HCT116 (cell line): ENCODE measurements at regions not wholly inside any gene's neighbourhood (a gene's known extent, or its start where the extent isn't known, plus 50 kb on each side); places are given as distances from the start of the nearest gene placed in this dataset.

Source experiments
- ATAC-seq: fragments of 200-7000 bp; cut with Tn5 transposase; 2 replicates; pipeline ENCODE4 v1.9.1; 2020; ENCODE audit warnings: mild to moderate bottlenecking, moderate library complexity
- BruUV-seq: library from RNA; stranded (reverse); fragments of 400-500 nt; replicated peaks from 2 replicates; lab custom pipeline; 2021; lab: Mats Ljungman, UMichigan
- CTCF ChIA-PET: fragments of 300-600 bp; sonication (Branson Sonifier 250); formaldehyde crosslinking; loops from one replicate; lab custom pipeline; 2021; ENCODE audit warnings: antibody characterized with exemption; lab: Charles Lee
- POLR2A ChIA-PET: fragments of 300-600, 350-600 bp; sonication (Branson Sonifier 250); formaldehyde crosslinking; loops from one replicate; lab custom pipeline; 2021; ENCODE audit warnings: antibody characterized with exemption; lab: Charles Lee
- RAD21 ChIA-PET, 2 experiments: fragments of 300-600 bp; sonication (Branson Sonifier 250); formaldehyde crosslinking; loops; one replicate each; lab custom pipeline; 2023; ENCODE audit warnings: low total read pairs in 2 of 2; ENCODE audit not compliant: uncharacterized antibody in 2 of 2, unreplicated experiment in 2 of 2, low non-redundant PET in 1 of 2; lab: Charles Lee
- DNase-seq: peaks from one replicate; pipeline ENCODE4 v3.0.0-alpha.2; 2010; ENCODE audit warnings: low read depth, low spot score
- H2AFZ ChIP-seq: fragments of 200-600 bp; shearing (Covaris generic), sonication (generic); 2 replicates; pipeline ENCODE4 v1.6.1; 2017; ENCODE audit warnings: low read depth, mixed run types, mixed read lengths, antibody characterized with exemption, low read length; ENCODE audit not compliant: poor library complexity, severe bottlenecking
- H3K27ac ChIP-seq: 2 replicates; pipeline ENCODE4 v1.5.1; 2012; ENCODE audit warnings: low read depth, low read length
- H3K27me3 ChIP-seq: fragments of 200-600 bp; sonication (generic); 2 replicates; pipeline ENCODE4 v1.6.1; 2016; ENCODE audit warnings: mixed run types, low read length, mixed read lengths; ENCODE audit not compliant: insufficient read depth
- H3K36me3 ChIP-seq, 2 experiments: fragments of 200-500 bp in 1 of 2; fragments of 200-600 bp in 1 of 2; sonication (Bioruptor generic) in 1 of 2; sonication (generic) in 1 of 2; 2 replicates each; pipeline versions ENCODE4 v1.5.1 to v1.6.1; 2014 to 2016; ENCODE audit warnings: low read length in 2 of 2, inconsistent platforms in 1 of 2, mixed read lengths in 1 of 2, mixed run types in 1 of 2; ENCODE audit not compliant: insufficient read depth in 2 of 2, control insufficient read depth in 1 of 2
- H3K4me1 ChIP-seq, 2 experiments: fragments of 200-600 bp in 1 of 2; sonication (generic) in 1 of 2; 2 replicates each; pipeline versions ENCODE4 v1.5.1 to v1.6.1; 2012 to 2017; ENCODE audit warnings: low read length in 2 of 2, inconsistent platforms in 1 of 2, mild to moderate bottlenecking in 1 of 2, mixed read lengths in 1 of 2, mixed run types in 1 of 2, moderate library complexity in 1 of 2; ENCODE audit not compliant: insufficient read depth in 2 of 2, control insufficient read depth in 1 of 2
- H3K4me2 ChIP-seq: fragments of 200-600 bp; sonication (generic); 2 replicates; pipeline ENCODE4 v1.6.1; 2017; ENCODE audit warnings: mixed run types, low read length, mixed read lengths
- H3K4me3 ChIP-seq, 2 experiments: fragments of 200-600 bp in 1 of 2; sonication (generic) in 1 of 2; replicated peaks in 1 of 2; 2 replicates each; pipeline ENCODE4 v1.5.1; 2011 to 2016; ENCODE audit warnings: low read length in 2 of 2, control low read depth in 1 of 2, low read depth in 1 of 2, mild to moderate bottlenecking in 1 of 2, mixed read lengths in 1 of 2, mixed run types in 1 of 2
- H3K79me2 ChIP-seq: fragments of 200-600 bp; sonication (generic); 2 replicates; pipeline ENCODE4 v1.6.1; 2017; ENCODE audit warnings: mild to moderate bottlenecking, mixed run types, low read length, moderate library complexity, mixed read lengths; ENCODE audit not compliant: insufficient read depth
- H3K9ac ChIP-seq: fragments of 200-600 bp; sonication (generic); 2 replicates; pipeline ENCODE4 v1.6.1; 2016; ENCODE audit warnings: low read length, mixed read lengths
- H3K9me2 ChIP-seq: fragments of 200-600 bp; sonication (generic), shearing (Covaris generic); 2 replicates; pipeline ENCODE4 v1.6.1; 2017; ENCODE audit warnings: mixed run types, mild to moderate bottlenecking, moderate library complexity; ENCODE audit not compliant: insufficient read depth
- H3K9me3 ChIP-seq, 2 experiments: fragments of 200-500 bp in 1 of 2; fragments of 200-600 bp in 1 of 2; sonication (Bioruptor generic) in 1 of 2; sonication (generic) in 1 of 2; 2 replicates each; pipeline ENCODE4 v1.6.1; 2014 to 2017; ENCODE audit warnings: low read length in 2 of 2, mixed read lengths in 2 of 2, inconsistent platforms in 1 of 2, low read depth in 1 of 2, mild to moderate bottlenecking in 1 of 2, mixed run types in 1 of 2, moderate library complexity in 1 of 2; ENCODE audit not compliant: control insufficient read depth in 1 of 2, insufficient read depth in 1 of 2
- H4K20me1 ChIP-seq: fragments of 200-600 bp; sonication (generic), shearing (Covaris generic); 2 replicates; pipeline ENCODE4 v1.6.1; 2017; ENCODE audit warnings: mixed run types, mild to moderate bottlenecking, moderate library complexity; ENCODE audit not compliant: insufficient read depth
- CBX3 ChIP-seq: IDR thresholded peaks from 2 replicates; pipeline ENCODE4 v1.6.1; 2012; ENCODE audit warnings: low read depth
- CEBPB ChIP-seq: IDR thresholded peaks from 2 replicates; pipeline ENCODE4 v1.6.1; 2012; ENCODE audit warnings: low read depth
- EGR1 ChIP-seq: IDR thresholded peaks from 2 replicates; pipeline ENCODE4 v1.6.1; 2012; ENCODE audit warnings: low read depth
- ELF1 ChIP-seq: IDR thresholded peaks from 2 replicates; pipeline ENCODE4 v1.6.1; 2012; ENCODE audit warnings: low read depth, borderline replicate concordance
- JUND ChIP-seq: IDR thresholded peaks from 2 replicates; pipeline ENCODE4 v1.6.1; 2012
- POLR2AphosphoS5 ChIP-seq: IDR thresholded peaks from 2 replicates; pipeline ENCODE4 v1.6.1; 2011; ENCODE audit warnings: mild to moderate bottlenecking, low read depth, low read length, moderate library complexity
- RAD21 ChIP-seq: IDR thresholded peaks from 2 replicates; pipeline ENCODE4 v1.6.1; 2012; ENCODE audit warnings: low read depth, mild to moderate bottlenecking
- SIN3A ChIP-seq: IDR thresholded peaks from 2 replicates; pipeline ENCODE4 v1.6.1; 2012; ENCODE audit warnings: low read depth
- SP1 ChIP-seq: IDR thresholded peaks from 2 replicates; pipeline ENCODE4 v1.6.1; 2012; ENCODE audit warnings: low read depth
- SRF ChIP-seq: IDR thresholded peaks from 2 replicates; pipeline ENCODE4 v1.6.1; 2012; ENCODE audit warnings: low read depth
- TCF7L2 ChIP-seq: IDR thresholded peaks from 2 replicates; pipeline ENCODE4 v1.7.0; 2011; ENCODE audit warnings: borderline replicate concordance, inconsistent platforms; ENCODE audit not compliant: insufficient read depth, insufficient read length; ENCODE audit errors: extremely low read depth
- YY1 ChIP-seq: IDR thresholded peaks from 2 replicates; pipeline ENCODE4 v1.6.1; 2011; ENCODE audit warnings: low read length, low read depth, moderate library complexity, mild to moderate bottlenecking; ENCODE audit not compliant: insufficient replicate concordance; ENCODE audit errors: extremely low read depth
- intact Hi-C: fragments of 100-400 bp; cut with micrococcal nuclease; formaldehyde crosslinking; loops from 2 replicates; pipeline ENCODE4 v1.10.0; 2022
- TF ChIP-seq, protein P1 (sequence below): IDR thresholded peaks from 2 replicates; pipeline ENCODE4 v1.6.1; 2012
- TF ChIP-seq, protein P2 (sequence below), 3 experiments: fragments of 200-600 bp in 1 of 3; sonication (generic) in 1 of 3; IDR thresholded peaks in 2 of 3; conservative IDR thresholded peaks in 1 of 3; 2 replicates each; pipeline ENCODE4 v1.5.1; 2012 to 2017; ENCODE audit warnings: low read depth in 2 of 3, low read length in 2 of 3, antibody characterized with exemption in 1 of 3, borderline replicate concordance in 1 of 3, control low read depth in 1 of 3, mild to moderate bottlenecking in 1 of 3, mixed read lengths in 1 of 3, mixed run types in 1 of 3, moderate library complexity in 1 of 3; ENCODE audit not compliant: insufficient read depth in 1 of 3
- TF ChIP-seq, protein P3 (sequence below): IDR thresholded peaks from 2 replicates; pipeline ENCODE4 v1.6.1; 2012; ENCODE audit warnings: low read depth
- TF ChIP-seq, protein P4 (sequence below): IDR thresholded peaks from 2 replicates; pipeline ENCODE4 v1.6.1; 2011; ENCODE audit warnings: mild to moderate bottlenecking, low read length, moderate library complexity; ENCODE audit not compliant: insufficient replicate concordance; ENCODE audit errors: extremely low read depth
- TF ChIP-seq, protein P5 (sequence below): IDR thresholded peaks from 2 replicates; pipeline ENCODE4 v1.6.1; 2012

DNA sequence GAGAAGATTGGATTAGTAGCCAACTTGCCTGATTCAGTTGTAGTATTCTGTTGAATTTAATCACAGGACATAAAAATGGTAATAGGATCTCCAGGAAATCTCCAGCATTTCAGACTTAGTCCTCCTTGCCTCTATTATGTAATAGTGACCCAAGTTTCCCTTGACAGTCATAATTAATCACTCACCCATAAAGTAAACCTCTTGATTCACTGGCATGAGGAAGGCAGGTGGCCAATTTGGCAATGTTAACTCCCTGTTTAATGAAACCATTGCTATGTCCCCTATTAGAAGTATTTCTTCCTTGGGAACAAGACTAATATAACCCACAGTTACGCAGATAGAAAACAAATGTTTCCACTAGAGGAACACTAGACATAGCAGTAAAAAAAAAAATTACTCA, 604.8 kb upstream of the CXADR start (continued):
- TF ChIP-seq, protein P1, sequence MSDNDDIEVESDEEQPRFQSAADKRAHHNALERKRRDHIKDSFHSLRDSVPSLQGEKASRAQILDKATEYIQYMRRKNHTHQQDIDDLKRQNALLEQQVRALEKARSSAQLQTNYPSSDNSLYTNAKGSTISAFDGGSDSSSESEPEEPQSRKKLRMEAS, result no peak
- TF ChIP-seq, protein P2, sequence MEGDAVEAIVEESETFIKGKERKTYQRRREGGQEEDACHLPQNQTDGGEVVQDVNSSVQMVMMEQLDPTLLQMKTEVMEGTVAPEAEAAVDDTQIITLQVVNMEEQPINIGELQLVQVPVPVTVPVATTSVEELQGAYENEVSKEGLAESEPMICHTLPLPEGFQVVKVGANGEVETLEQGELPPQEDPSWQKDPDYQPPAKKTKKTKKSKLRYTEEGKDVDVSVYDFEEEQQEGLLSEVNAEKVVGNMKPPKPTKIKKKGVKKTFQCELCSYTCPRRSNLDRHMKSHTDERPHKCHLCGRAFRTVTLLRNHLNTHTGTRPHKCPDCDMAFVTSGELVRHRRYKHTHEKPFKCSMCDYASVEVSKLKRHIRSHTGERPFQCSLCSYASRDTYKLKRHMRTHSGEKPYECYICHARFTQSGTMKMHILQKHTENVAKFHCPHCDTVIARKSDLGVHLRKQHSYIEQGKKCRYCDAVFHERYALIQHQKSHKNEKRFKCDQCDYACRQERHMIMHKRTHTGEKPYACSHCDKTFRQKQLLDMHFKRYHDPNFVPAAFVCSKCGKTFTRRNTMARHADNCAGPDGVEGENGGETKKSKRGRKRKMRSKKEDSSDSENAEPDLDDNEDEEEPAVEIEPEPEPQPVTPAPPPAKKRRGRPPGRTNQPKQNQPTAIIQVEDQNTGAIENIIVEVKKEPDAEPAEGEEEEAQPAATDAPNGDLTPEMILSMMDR (IDR thresholded peaks at IDR 0.05 in 2 of 3, conservative IDR thresholded peaks at IDR 0.05 in 1 of 3; ENCODE audit: borderline replicate concordance in 1 of 3, insufficient read depth in 1 of 3, low read depth in 2 of 3, low read length in 2 of 3), result no peak

DNA sequence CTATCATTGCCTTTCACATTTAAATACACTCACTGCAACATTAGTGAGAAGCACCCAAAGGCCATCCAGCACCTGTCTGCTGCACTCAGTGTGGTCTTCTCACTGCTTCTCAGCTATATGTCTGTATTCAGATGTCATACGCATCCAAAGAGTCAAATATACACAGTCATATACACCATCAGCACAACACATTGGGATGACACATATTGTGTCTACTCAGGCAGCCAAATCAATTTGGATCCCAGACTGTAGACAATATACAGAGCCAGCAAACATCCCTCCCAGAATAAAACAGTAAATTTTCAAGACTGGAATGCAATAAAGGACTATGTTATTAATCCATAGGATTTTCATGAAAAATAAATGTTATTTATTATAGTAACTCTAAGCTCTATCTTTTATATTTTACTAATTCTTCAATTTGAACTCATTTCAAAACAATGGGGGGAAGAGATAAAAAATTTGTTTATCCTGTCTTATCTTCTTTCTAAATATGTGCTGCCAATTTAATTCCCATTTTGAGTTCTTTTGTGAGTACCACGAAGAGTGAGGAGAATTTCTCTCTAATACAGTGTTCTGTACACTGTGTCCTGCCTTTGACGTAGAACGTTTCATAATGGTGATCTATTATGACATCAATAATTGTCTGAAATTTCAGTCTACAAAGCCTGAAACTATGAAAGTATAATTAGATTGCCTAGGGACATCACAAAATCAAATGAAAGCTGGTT, 602.2 kb upstream of the CXADR start:
- H3K4me1 ChIP-seq, result no peaks in the 10 kb centered on the region
- RAD21 ChIA-PET, result no interaction called here
- H3K9ac ChIP-seq, result no peak overlapping the region
- no peaks in the 10 kb centered on the region for H3K9me2 ChIP-seq
- POLR2A ChIA-PET, result no interaction called here
- H4K20me1 ChIP-seq, result no peaks in the 10 kb centered on the region
- no peak overlapping the region for H3K4me2 ChIP-seq
- no peak overlapping the region for H2AFZ ChIP-seq
- intact Hi-C loops, result no loop called here
- no peak for ATAC-seq
- peaks cover 5 to 13% of the 10 kb centered on the region in 2 experiments; a peak in 3 of 4 replicates for H3K9me3 ChIP-seq
- no TSS peak for BruUV-seq
- no peaks in the 10 kb centered on the region for H3K27me3 ChIP-seq
- H3K4me3 ChIP-seq, result no peak overlapping the region
- no peaks in the 10 kb centered on the region for H3K36me3 ChIP-seq
- H3K27ac ChIP-seq, result no peak overlapping the region
- DNase-seq, result no peak
- CTCF ChIA-PET, result no interaction called here
- H3K79me2 ChIP-seq, result no peaks in the 10 kb centered on the region
- TF ChIP-seq CBX3, result no peak
- TF ChIP-seq, protein P1, result no peak
- no peak for TF ChIP-seq SRF
- no peak for TF ChIP-seq SP1
- no peak for TF ChIP-seq TCF7L2
- TF ChIP-seq POLR2AphosphoS5, result no peak
- TF ChIP-seq, protein P3, sequence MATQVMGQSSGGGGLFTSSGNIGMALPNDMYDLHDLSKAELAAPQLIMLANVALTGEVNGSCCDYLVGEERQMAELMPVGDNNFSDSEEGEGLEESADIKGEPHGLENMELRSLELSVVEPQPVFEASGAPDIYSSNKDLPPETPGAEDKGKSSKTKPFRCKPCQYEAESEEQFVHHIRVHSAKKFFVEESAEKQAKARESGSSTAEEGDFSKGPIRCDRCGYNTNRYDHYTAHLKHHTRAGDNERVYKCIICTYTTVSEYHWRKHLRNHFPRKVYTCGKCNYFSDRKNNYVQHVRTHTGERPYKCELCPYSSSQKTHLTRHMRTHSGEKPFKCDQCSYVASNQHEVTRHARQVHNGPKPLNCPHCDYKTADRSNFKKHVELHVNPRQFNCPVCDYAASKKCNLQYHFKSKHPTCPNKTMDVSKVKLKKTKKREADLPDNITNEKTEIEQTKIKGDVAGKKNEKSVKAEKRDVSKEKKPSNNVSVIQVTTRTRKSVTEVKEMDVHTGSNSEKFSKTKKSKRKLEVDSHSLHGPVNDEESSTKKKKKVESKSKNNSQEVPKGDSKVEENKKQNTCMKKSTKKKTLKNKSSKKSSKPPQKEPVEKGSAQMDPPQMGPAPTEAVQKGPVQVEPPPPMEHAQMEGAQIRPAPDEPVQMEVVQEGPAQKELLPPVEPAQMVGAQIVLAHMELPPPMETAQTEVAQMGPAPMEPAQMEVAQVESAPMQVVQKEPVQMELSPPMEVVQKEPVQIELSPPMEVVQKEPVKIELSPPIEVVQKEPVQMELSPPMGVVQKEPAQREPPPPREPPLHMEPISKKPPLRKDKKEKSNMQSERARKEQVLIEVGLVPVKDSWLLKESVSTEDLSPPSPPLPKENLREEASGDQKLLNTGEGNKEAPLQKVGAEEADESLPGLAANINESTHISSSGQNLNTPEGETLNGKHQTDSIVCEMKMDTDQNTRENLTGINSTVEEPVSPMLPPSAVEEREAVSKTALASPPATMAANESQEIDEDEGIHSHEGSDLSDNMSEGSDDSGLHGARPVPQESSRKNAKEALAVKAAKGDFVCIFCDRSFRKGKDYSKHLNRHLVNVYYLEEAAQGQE, result no peak
- TF ChIP-seq, protein P4, sequence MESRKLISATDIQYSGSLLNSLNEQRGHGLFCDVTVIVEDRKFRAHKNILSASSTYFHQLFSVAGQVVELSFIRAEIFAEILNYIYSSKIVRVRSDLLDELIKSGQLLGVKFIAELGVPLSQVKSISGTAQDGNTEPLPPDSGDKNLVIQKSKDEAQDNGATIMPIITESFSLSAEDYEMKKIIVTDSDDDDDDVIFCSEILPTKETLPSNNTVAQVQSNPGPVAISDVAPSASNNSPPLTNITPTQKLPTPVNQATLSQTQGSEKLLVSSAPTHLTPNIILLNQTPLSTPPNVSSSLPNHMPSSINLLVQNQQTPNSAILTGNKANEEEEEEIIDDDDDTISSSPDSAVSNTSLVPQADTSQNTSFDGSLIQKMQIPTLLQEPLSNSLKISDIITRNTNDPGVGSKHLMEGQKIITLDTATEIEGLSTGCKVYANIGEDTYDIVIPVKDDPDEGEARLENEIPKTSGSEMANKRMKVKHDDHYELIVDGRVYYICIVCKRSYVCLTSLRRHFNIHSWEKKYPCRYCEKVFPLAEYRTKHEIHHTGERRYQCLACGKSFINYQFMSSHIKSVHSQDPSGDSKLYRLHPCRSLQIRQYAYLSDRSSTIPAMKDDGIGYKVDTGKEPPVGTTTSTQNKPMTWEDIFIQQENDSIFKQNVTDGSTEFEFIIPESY, result no peak
- TF ChIP-seq CEBPB, result no peak
- TF ChIP-seq RAD21, result no peak
- TF ChIP-seq, protein P5, sequence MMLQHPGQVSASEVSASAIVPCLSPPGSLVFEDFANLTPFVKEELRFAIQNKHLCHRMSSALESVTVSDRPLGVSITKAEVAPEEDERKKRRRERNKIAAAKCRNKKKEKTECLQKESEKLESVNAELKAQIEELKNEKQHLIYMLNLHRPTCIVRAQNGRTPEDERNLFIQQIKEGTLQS, result no peak
- TF ChIP-seq EGR1, result no peak
- TF ChIP-seq SIN3A, result no peak
- TF ChIP-seq YY1, result no peak
- no peak for TF ChIP-seq ELF1
- no peak for TF ChIP-seq JUND
